GM18505 (cell line): ENCODE measurements at regions not wholly inside any gene's neighbourhood (a gene's known extent, or its start where the extent isn't known, plus 50 kb on each side); places are given as distances from the start of the nearest gene placed in this dataset.

Source experiments
- ATAC-seq: cut with Tn5 transposase; IDR thresholded peaks from one replicate; pipeline ENCODE4 v1.9.1; 2021; ENCODE audit not compliant: unreplicated experiment
- POLR2A ChIP-seq: IDR thresholded peaks from 4 replicates; pipeline ENCODE4 v1.6.1; 2011; ENCODE audit warnings: borderline replicate concordance; ENCODE audit not compliant: insufficient read depth, insufficient read length; ENCODE audit errors: extremely low read depth

GRCh38 chr13:109858319-109858718 lies 71.9 kb upstream of the IRS2 start:
- no peak for TF ChIP-seq POLR2A
- ATAC-seq = no peak

- no peak for ATAC-seq
Observed at GRCh38 chr13:109857803-109858202, 71.4 kb upstream of the IRS2 start.

GRCh38 chr13:109857325-109857724 lies 70.9 kb upstream of the IRS2 start:
- no peak for TF ChIP-seq POLR2A
- no peak for ATAC-seq

More at GRCh38 chr13:109857803-109858202, 71.4 kb upstream of the IRS2 start:
- TF ChIP-seq POLR2A = no peak

- no peak for TF ChIP-seq POLR2A
- no peak for ATAC-seq
Observed at GRCh38 chr13:109856350-109856749, 70.0 kb upstream of the IRS2 start.

GRCh38 chr13:109853153-109853552 lies 66.8 kb upstream of the IRS2 start:
- no peak for ATAC-seq
- no peak for TF ChIP-seq POLR2A

GRCh38 chr13:109846185-109846584 lies 59.8 kb upstream of the IRS2 start:
- no peak for ATAC-seq
- TF ChIP-seq POLR2A = no peak

GRCh38 chr13:109844396-109844795 lies 58.0 kb upstream of the IRS2 start:
- TF ChIP-seq POLR2A = no peak
- no peak for ATAC-seq

- TF ChIP-seq POLR2A = no peak
- no peak for ATAC-seq
Observed at GRCh38 chr13:109843695-109844094, 57.3 kb upstream of the IRS2 start.

GRCh38 chr13:109842212-109842920 lies 56.0 kb upstream of the IRS2 start:
- no peak for TF ChIP-seq POLR2A
- ATAC-seq = no peak

- no peak for ATAC-seq
- no peak for TF ChIP-seq POLR2A
Observed at GRCh38 chr13:109840893-109841287, 54.5 kb upstream of the IRS2 start.

- no peak for ATAC-seq
- TF ChIP-seq POLR2A = no peak
Observed at GRCh38 chr13:109840201-109840892, 54.0 kb upstream of the IRS2 start.

- ATAC-seq = peak; percentile 63
- TF ChIP-seq POLR2A = no peak
Observed at GRCh38 chr13:109836629-109837607, 50.5 kb upstream of the IRS2 start.
